ENCODE measurements at regions not wholly inside any gene's neighbourhood (a gene's known extent, or its start where the extent isn't known, plus 50 kb on each side); places are given as distances from the start of the nearest gene placed in this dataset.

GRCh38 chr17:26765860-26766709 lies 527.8 kb upstream of the WSB1 start:
- no peak for TF ChIP-seq CTCF (conservative IDR thresholded peaks at IDR 0.05; ENCODE audit: low read length)
- TF ChIP-seq EZH2phosphoT487 (IDR thresholded peaks at IDR 0.05; ENCODE audit: borderline replicate concordance, low read depth, low read length), result no peak
- Histone ChIP-seq H3K9me3 (ENCODE audit: low read length) (no peaks in the 10 kb centered on the region; the same call in 1 of the 2 replicates), H3K36me3 (ENCODE audit: insufficient read depth, low read length) (no peaks in the 10 kb centered on the region), H2AFZ (ENCODE audit: low read length) (no peak overlapping the region), H4K20me1 (ENCODE audit: insufficient read depth, low read length) (no peaks in the 10 kb centered on the region), H3K4me3 (ENCODE audit: low read depth, low read length, poor library complexity, severe bottlenecking) (no peak overlapping the region), H3K4me1 (ENCODE audit: insufficient read depth, low read length, poor library complexity, severe bottlenecking) (no peaks in the 10 kb centered on the region), H3K79me2 (ENCODE audit: insufficient read depth, low read depth, low read length) (no peaks in the 10 kb centered on the region), H3K4me2 (ENCODE audit: low read length) (no peak overlapping the region), H3K9me2 (ENCODE audit: insufficient read depth, low read length) (no peaks in the 10 kb centered on the region), H3K27ac (ENCODE audit: low read depth, low read length, poor library complexity, severe bottlenecking) (no peak overlapping the region)
- no peak for DNase-seq (ENCODE audit: low spot score)
- CTCF ChIA-PET (ENCODE audit: unreplicated experiment), result no interaction called here
- BruUV-seq (replicated peaks), result no TSS peak
- intact Hi-C loops (cut with micrococcal nuclease; ENCODE audit: unreplicated experiment), result no loop called here
- POLR2A ChIA-PET, result no interaction called here

- H2AFZ ChIP-seq (ENCODE audit: low read length), result no peak overlapping the region
- H3K9me3 ChIP-seq (ENCODE audit: low read length), result no peaks in the 10 kb centered on the region; the same call in 1 of the 2 replicates
- BruUV-seq (replicated peaks), result no TSS peak
- no peak overlapping the region for H3K4me3 ChIP-seq (ENCODE audit: low read depth, low read length, poor library complexity, severe bottlenecking)
- H3K9me2 ChIP-seq (ENCODE audit: insufficient read depth, low read length), result no peaks in the 10 kb centered on the region
- no peak for TF ChIP-seq EZH2phosphoT487 (IDR thresholded peaks at IDR 0.05; ENCODE audit: borderline replicate concordance, low read depth, low read length)
- no peak for TF ChIP-seq CTCF (conservative IDR thresholded peaks at IDR 0.05; ENCODE audit: low read length)
- no peak overlapping the region for H3K27ac ChIP-seq (ENCODE audit: low read depth, low read length, poor library complexity, severe bottlenecking)
- no peak overlapping the region for H3K4me2 ChIP-seq (ENCODE audit: low read length)
- H4K20me1 ChIP-seq (ENCODE audit: insufficient read depth, low read length), result no peaks in the 10 kb centered on the region
- H3K4me1 ChIP-seq (ENCODE audit: insufficient read depth, low read length, poor library complexity, severe bottlenecking), result no peaks in the 10 kb centered on the region
- no peak for DNase-seq (ENCODE audit: low spot score)
- no peaks in the 10 kb centered on the region for H3K36me3 ChIP-seq (ENCODE audit: insufficient read depth, low read length)
- ChIA-PET POLR2A (no interaction called here), CTCF (ENCODE audit: unreplicated experiment) (no interaction called here)
- intact Hi-C loops (cut with micrococcal nuclease; ENCODE audit: unreplicated experiment), result no loop called here
- H3K79me2 ChIP-seq (ENCODE audit: insufficient read depth, low read depth, low read length), result no peaks in the 10 kb centered on the region
These were observed 527.2 kb upstream of the WSB1 start for GRCh38 chr17:26766743-26767142.

All from OCI-LY7 (cell line).